Neuronal stem cell (in vitro differentiated cells): ENCODE measurements at regions not wholly inside any gene's neighbourhood (a gene's known extent, or its start where the extent isn't known, plus 50 kb on each side); places are given as distances from the start of the nearest gene placed in this dataset.

Source experiments
- DNase-seq: peaks from one replicate; pipeline ENCODE4 v3.0.0-alpha.2; 2013; ENCODE audit warnings: low spot score
- H2AFZ ChIP-seq: one replicate; pipeline ENCODE4 v1.6.1; 2013; ENCODE audit warnings: mild to moderate bottlenecking, low read length, inconsistent platforms
- H2AK5ac ChIP-seq: 2 replicates; pipeline ENCODE4 v1.6.1; 2013; ENCODE audit warnings: low read depth, mild to moderate bottlenecking, inconsistent platforms, low read length, moderate library complexity, mixed read lengths
- H2BK120ac ChIP-seq: 2 replicates; pipeline ENCODE4 v1.6.1; 2013; ENCODE audit warnings: low read depth, mild to moderate bottlenecking, inconsistent platforms, low read length, moderate library complexity, mixed read lengths
- H2BK12ac ChIP-seq: one replicate; pipeline ENCODE4 v1.6.1; 2013; ENCODE audit warnings: low read length, inconsistent platforms
- H2BK15ac ChIP-seq: 2 replicates; pipeline ENCODE4 v1.6.1; 2013; ENCODE audit warnings: mild to moderate bottlenecking, low read length, inconsistent platforms, mixed read lengths
- H2BK5ac ChIP-seq: one replicate; pipeline ENCODE4 v1.6.1; 2013; ENCODE audit warnings: inconsistent platforms, mild to moderate bottlenecking, low read length, moderate library complexity
- H3K14ac ChIP-seq: one replicate; pipeline ENCODE4 v1.6.1; 2013; ENCODE audit warnings: low read length, inconsistent platforms
- H3K18ac ChIP-seq: 2 replicates; pipeline ENCODE4 v1.6.1; 2013; ENCODE audit warnings: low read length, inconsistent platforms
- H3K23ac ChIP-seq: 2 replicates; pipeline ENCODE4 v1.6.1; 2013; ENCODE audit warnings: low read depth, mild to moderate bottlenecking, mixed read lengths, low read length, inconsistent platforms; ENCODE audit not compliant: poor library complexity
- H3K27ac ChIP-seq: replicated peaks from 3 replicates; pipeline ENCODE4 v1.5.1; 2013; ENCODE audit warnings: low read length, inconsistent platforms
- H3K27me3 ChIP-seq, 3 experiments: 2 replicates each; pipeline ENCODE4 v1.6.1; 2013; ENCODE audit warnings: low read length in 3 of 3, mild to moderate bottlenecking in 2 of 3, inconsistent platforms in 1 of 3, low read depth in 1 of 3, mixed read lengths in 1 of 3, moderate library complexity in 1 of 3; ENCODE audit not compliant: control insufficient read depth in 3 of 3, insufficient read depth in 3 of 3
- H3K36me3 ChIP-seq, 2 donors: replicated peaks in 1 of 2; 2 replicates each; pipeline ENCODE4 v1.6.1; 2013; ENCODE audit warnings: low read length in 2 of 2; ENCODE audit not compliant: control insufficient read depth in 2 of 2, insufficient read depth in 2 of 2
- H3K4ac ChIP-seq: 2 replicates; pipeline ENCODE4 v1.6.1; 2013; ENCODE audit warnings: inconsistent platforms, mild to moderate bottlenecking, low read length, moderate library complexity
- H3K4me1 ChIP-seq, 2 donors: 1 replicate in 1 of 2; 2 replicates in 1 of 2; pipeline ENCODE4 v1.6.1; 2013; ENCODE audit warnings: low read length in 2 of 2, low read depth in 1 of 2; ENCODE audit not compliant: control insufficient read depth in 2 of 2, insufficient read depth in 1 of 2
- H3K4me2 ChIP-seq: one replicate; pipeline ENCODE4 v1.6.1; 2013; ENCODE audit warnings: mild to moderate bottlenecking, low read length, inconsistent platforms; ENCODE audit not compliant: insufficient read depth, poor library complexity, severe bottlenecking
- H3K4me3 ChIP-seq, 2 donors: 2 replicates each; pipeline ENCODE4 v1.5.1; 2013; ENCODE audit warnings: low read length in 2 of 2, mild to moderate bottlenecking in 2 of 2, inconsistent platforms in 1 of 2, moderate library complexity in 1 of 2
- H3K79me1 ChIP-seq: one replicate; pipeline ENCODE4 v1.6.1; 2013; ENCODE audit warnings: low read depth, mild to moderate bottlenecking, inconsistent platforms, low read length, moderate library complexity
- H3K9ac ChIP-seq: one replicate; pipeline ENCODE4 v1.6.1; 2013; ENCODE audit warnings: mild to moderate bottlenecking, low read depth, low read length, inconsistent platforms; ENCODE audit not compliant: poor library complexity
- H3K9me3 ChIP-seq, 2 donors: replicated peaks in 1 of 2; 2 replicates each; pipeline versions ENCODE3 to v1.6.1; 2013; ENCODE audit warnings: low read length in 2 of 2, mild to moderate bottlenecking in 2 of 2, inconsistent platforms in 1 of 2, low read depth in 1 of 2, mixed read lengths in 1 of 2, moderate library complexity in 1 of 2; ENCODE audit not compliant: control insufficient read depth in 2 of 2, insufficient read depth in 1 of 2
- H4K8ac ChIP-seq: one replicate; pipeline ENCODE4 v1.6.1; 2013; ENCODE audit warnings: low read depth, mild to moderate bottlenecking, inconsistent platforms, low read length, moderate library complexity
- H4K91ac ChIP-seq: one replicate; pipeline ENCODE4 v1.6.1; 2013; ENCODE audit warnings: low read length, low read depth, mild to moderate bottlenecking, inconsistent platforms; ENCODE audit not compliant: poor library complexity
- WGBS, 2 donors: extraction: QIAGEN DNeasy Blood & Tissue Kit; methylation state at CpG; one replicate each; pipeline ENCODE4 v1.1.7; 2013; ENCODE audit warnings: missing lambda C conversion rate in 2 of 2, mixed read lengths in 1 of 2; ENCODE audit not compliant: insufficient read length in 2 of 2, insufficient replicate concordance in 1 of 2; ENCODE audit errors: extremely low coverage in 2 of 2; 5-methylcytosine and 5-hydroxymethylcytosine counted together

- H2BK15ac ChIP-seq = no peak overlapping the region
- no peaks in the 10 kb centered on the region for H3K4me1 ChIP-seq
- H2AK5ac ChIP-seq = no peak overlapping the region
- H3K9me3 ChIP-seq = peaks cover 0 to 1% of the 10 kb centered on the region in 2 donors
- no peak overlapping the region for H3K23ac ChIP-seq
- H3K18ac ChIP-seq = no peak overlapping the region
- H2BK12ac ChIP-seq = no peak overlapping the region
- no peak overlapping the region for H2BK120ac ChIP-seq
- H4K91ac ChIP-seq = no peak overlapping the region
- H3K4ac ChIP-seq = no peak overlapping the region
- no peak overlapping the region for H3K27ac ChIP-seq
- H3K9ac ChIP-seq = no peak overlapping the region
- no CpG with 5 or more reads among the region's 4 CpGs for WGBS, 2 donors
- H4K8ac ChIP-seq = no peak overlapping the region
- H3K79me1 ChIP-seq = no peaks in the 10 kb centered on the region
- no peak overlapping the region for H2AFZ ChIP-seq
- H3K36me3 ChIP-seq = no peaks in the 10 kb centered on the region
- peaks cover 0 to 2% (median 0%) of the 10 kb centered on the region in 3 experiments for H3K27me3 ChIP-seq
- DNase-seq = no peak
- no peak overlapping the region for H3K14ac ChIP-seq
- no peak overlapping the region for H2BK5ac ChIP-seq
- H3K4me3 ChIP-seq = no peak overlapping the region
- H3K4me2 ChIP-seq = no peak overlapping the region
Measured at GRCh38 chr5:136776022-136776927, 410.9 kb upstream of the TRPC7 start.

- no peak for DNase-seq
- no peak overlapping the region for H3K14ac ChIP-seq
Measured at GRCh38 chr5:136772491-136772890, 407.1 kb upstream of the TRPC7 start.

GRCh38 chr5:136769900-136770684 is 404.7 kb upstream of the TRPC7 start:
- H3K27me3 ChIP-seq = no peaks in the 10 kb centered on the region
- H3K27ac ChIP-seq = no peak overlapping the region
- H3K4ac ChIP-seq = no peak overlapping the region
- H4K91ac ChIP-seq = no peak overlapping the region
- no peak overlapping the region for H3K4me2 ChIP-seq
- no peaks in the 10 kb centered on the region for H3K36me3 ChIP-seq
- H4K8ac ChIP-seq = no peak overlapping the region
- H2BK5ac ChIP-seq = no peak overlapping the region
- WGBS, 2 donors = no CpG with 5 or more reads among the region's 11 CpGs
- no peaks in the 10 kb centered on the region for H3K79me1 ChIP-seq
- H3K4me1 ChIP-seq = no peaks in the 10 kb centered on the region
- no peak overlapping the region for H2AFZ ChIP-seq
- no peak overlapping the region for H3K9ac ChIP-seq
- H3K14ac ChIP-seq = no peak overlapping the region
- H3K9me3 ChIP-seq = no peaks in the 10 kb centered on the region
- no peak overlapping the region for H3K18ac ChIP-seq
- no peak overlapping the region for H3K4me3 ChIP-seq
- peak; percentile 64 for DNase-seq
- no peak overlapping the region for H2BK12ac ChIP-seq
- no peak overlapping the region for H2AK5ac ChIP-seq
- H2BK15ac ChIP-seq = no peak overlapping the region
- no peak overlapping the region for H3K23ac ChIP-seq
- no peak overlapping the region for H2BK120ac ChIP-seq

More at GRCh38 chr5:136772491-136772890, 407.1 kb upstream of the TRPC7 start:
- no peak overlapping the region for H2BK15ac ChIP-seq
- H3K4me2 ChIP-seq = no peak overlapping the region
- no peaks in the 10 kb centered on the region for H3K79me1 ChIP-seq
- H2AK5ac ChIP-seq = no peak overlapping the region
- WGBS, 2 donors = no CpG with 5 or more reads among the region's 1 CpG
- no peak overlapping the region for H2AFZ ChIP-seq
- H3K4me1 ChIP-seq = no peaks in the 10 kb centered on the region
- peaks cover 0 to 2% (median 0%) of the 10 kb centered on the region in 3 experiments for H3K27me3 ChIP-seq
- H3K4me3 ChIP-seq = no peak overlapping the region
- no peak overlapping the region for H2BK5ac ChIP-seq
- H3K9ac ChIP-seq = no peak overlapping the region
- no peak overlapping the region for H2BK12ac ChIP-seq
- no peak overlapping the region for H3K4ac ChIP-seq
- H4K8ac ChIP-seq = no peak overlapping the region
- no peak overlapping the region for H3K18ac ChIP-seq
- no peak overlapping the region for H4K91ac ChIP-seq
- no peaks in the 10 kb centered on the region for H3K36me3 ChIP-seq
- H3K23ac ChIP-seq = no peak overlapping the region
- no peak overlapping the region for H3K27ac ChIP-seq
- peaks cover 0 to 1% of the 10 kb centered on the region in 2 donors for H3K9me3 ChIP-seq
- H2BK120ac ChIP-seq = no peak overlapping the region

- no peak overlapping the region for H2BK12ac ChIP-seq
- H3K18ac ChIP-seq = peak overlapping the region; percentile 31
- no peak overlapping the region for H2AK5ac ChIP-seq
- no peak overlapping the region for H2BK5ac ChIP-seq
- no peak overlapping the region for H3K27ac ChIP-seq
- no peak for DNase-seq
- no peak overlapping the region for H2BK15ac ChIP-seq
- no peaks in the 10 kb centered on the region for H3K79me1 ChIP-seq
- no CpG with 5 or more reads among the region's 4 CpGs for WGBS, 2 donors
- H3K14ac ChIP-seq = peak overlapping the region; percentile 48
- no peak overlapping the region for H3K9ac ChIP-seq
- no peak overlapping the region for H3K4ac ChIP-seq
- H3K36me3 ChIP-seq = no peaks in the 10 kb centered on the region
- H3K9me3 ChIP-seq = no peaks in the 10 kb centered on the region
- no peaks in the 10 kb centered on the region for H3K4me1 ChIP-seq
- no peak overlapping the region for H3K4me2 ChIP-seq
- H4K8ac ChIP-seq = peak overlapping the region; percentile 45
- H3K4me3 ChIP-seq = no peak overlapping the region
- H2BK120ac ChIP-seq = no peak overlapping the region
- H2AFZ ChIP-seq = no peak overlapping the region
- H3K27me3 ChIP-seq = no peaks in the 10 kb centered on the region
- H3K23ac ChIP-seq = no peak overlapping the region
- no peak overlapping the region for H4K91ac ChIP-seq
Measured at GRCh38 chr5:136769093-136769492, 403.7 kb upstream of the TRPC7 start.
